RWPE1 (cell line): ENCODE measurements at regions not wholly inside any gene's neighbourhood (a gene's known extent, or its start where the extent isn't known, plus 50 kb on each side); places are given as distances from the start of the nearest gene placed in this dataset.
"Not testable (repeated sequence)": the region's sequence is repeated elsewhere in the genome, so short reads cannot be mapped to it uniquely, and the experiment has no call there.

Source experiments
- CTCF ChIA-PET: fragments of 350-600 bp; sonication (Branson Sonifier 250); formaldehyde crosslinking; extraction: SDS; loops from one replicate; lab custom pipeline; 2021; lab: Yijun Ruan, JAX
- POLR2A ChIA-PET: fragments of 400-600 bp; formaldehyde crosslinking; extraction: SDS; loops from one replicate; lab custom pipeline; 2020; ENCODE audit warnings: antibody characterized with exemption; ENCODE audit not compliant: low non-redundant PET; lab: Yijun Ruan, JAX
- DNase-seq: peaks from one replicate; pipeline ENCODE4 v3.0.0; 2012; ENCODE audit warnings: low spot score
- H3K27ac ChIP-seq: fragments of 450-650 bp; 2 replicates; pipeline ENCODE4 v1.5.1; 2017
- TF ChIP-seq, protein P1 (sequence below): fragments of 450-650 bp; conservative IDR thresholded peaks from 2 replicates; pipeline ENCODE4 v1.5.1; 2017; ENCODE audit warnings: low read depth, mild to moderate bottlenecking

DNA sequence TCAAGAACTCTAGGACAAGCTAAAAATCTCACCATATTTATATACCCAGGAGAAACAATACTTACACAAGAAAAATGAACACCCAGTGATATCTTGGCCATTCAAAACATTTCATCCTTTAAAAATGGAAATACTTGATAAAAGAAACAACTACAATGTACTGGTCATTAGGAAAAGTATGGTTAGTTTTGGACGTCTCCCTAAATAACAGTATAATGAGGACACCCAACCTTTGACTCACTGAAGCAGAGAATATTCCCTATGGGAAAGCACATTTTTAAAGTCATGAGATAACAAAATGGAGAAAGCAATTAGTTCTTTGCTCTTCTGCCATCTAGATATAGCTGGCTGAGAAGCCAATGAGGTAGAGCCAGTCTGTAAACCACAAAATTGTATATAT is 164.4 kb downstream of the TBX18 start:
- ChIA-PET POLR2A (no interaction called here), CTCF (no interaction called here)
- DNase-seq: no peak
- H3K27ac ChIP-seq: no peak overlapping the region
- TF ChIP-seq, protein P1, sequence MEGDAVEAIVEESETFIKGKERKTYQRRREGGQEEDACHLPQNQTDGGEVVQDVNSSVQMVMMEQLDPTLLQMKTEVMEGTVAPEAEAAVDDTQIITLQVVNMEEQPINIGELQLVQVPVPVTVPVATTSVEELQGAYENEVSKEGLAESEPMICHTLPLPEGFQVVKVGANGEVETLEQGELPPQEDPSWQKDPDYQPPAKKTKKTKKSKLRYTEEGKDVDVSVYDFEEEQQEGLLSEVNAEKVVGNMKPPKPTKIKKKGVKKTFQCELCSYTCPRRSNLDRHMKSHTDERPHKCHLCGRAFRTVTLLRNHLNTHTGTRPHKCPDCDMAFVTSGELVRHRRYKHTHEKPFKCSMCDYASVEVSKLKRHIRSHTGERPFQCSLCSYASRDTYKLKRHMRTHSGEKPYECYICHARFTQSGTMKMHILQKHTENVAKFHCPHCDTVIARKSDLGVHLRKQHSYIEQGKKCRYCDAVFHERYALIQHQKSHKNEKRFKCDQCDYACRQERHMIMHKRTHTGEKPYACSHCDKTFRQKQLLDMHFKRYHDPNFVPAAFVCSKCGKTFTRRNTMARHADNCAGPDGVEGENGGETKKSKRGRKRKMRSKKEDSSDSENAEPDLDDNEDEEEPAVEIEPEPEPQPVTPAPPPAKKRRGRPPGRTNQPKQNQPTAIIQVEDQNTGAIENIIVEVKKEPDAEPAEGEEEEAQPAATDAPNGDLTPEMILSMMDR: no peak

DNA sequence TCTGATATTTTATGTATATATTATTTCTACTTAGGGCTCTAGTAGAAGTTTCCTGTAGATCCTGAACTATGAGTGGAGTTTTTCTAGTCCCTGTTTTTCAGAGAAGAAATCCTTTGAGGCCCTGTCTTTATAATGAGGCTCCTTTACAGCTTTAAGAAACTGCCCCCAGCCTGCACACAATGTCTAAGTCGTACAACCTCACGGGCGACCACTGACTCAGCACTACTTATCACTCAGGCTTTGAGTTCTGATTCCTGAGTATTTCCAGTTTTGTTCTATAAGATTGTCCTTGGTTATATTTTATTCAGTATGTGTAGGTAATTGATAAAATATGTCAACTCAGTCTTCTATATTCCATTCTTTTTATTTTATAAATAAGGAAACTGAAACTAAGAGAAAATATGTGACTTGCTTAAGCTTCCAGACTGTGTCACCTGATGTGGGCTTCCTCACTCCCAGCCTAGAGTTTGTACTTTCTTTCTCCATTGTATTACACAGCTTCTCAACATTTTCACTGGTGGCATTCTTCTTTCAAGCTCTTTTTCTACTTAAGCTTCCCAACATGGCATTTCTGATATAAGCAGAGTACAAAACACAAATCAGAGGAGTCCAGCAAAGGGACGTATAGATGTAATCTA is 167.0 kb downstream of the TBX18 start:
- DNase-seq: no peak
- TF ChIP-seq, protein P1: no peak
- H3K27ac ChIP-seq: no peak overlapping the region
- POLR2A ChIA-PET: no interaction called here
- CTCF ChIA-PET: interaction anchor here (0.6 kb wide), 1 partner anchor 41 kb away, joined by 5 read pairs; no protein-coding TSS in a partner anchor

DNA sequence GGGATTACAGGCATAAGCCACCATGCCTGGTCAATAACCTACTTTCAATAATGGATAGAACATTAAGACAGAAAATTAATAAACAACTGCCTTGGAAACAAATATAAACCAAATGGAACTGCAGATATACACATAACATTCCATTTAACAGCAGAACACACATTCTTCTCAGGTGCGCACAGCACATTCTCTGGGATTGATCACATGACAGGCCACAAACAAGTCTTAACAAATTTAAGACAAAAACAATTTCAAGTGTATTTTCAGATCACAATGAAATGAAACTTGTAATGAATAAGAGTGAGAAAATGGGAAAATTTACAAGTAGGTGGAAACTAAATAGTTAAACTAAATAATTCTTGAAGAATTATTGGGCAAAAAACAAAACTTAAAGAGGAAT is 167.9 kb downstream of the TBX18 start:
- no peak for DNase-seq
- CTCF ChIA-PET: no interaction called here
- POLR2A ChIA-PET: no interaction called here
- TF ChIP-seq, protein P1: no peak
- no peak overlapping the region for H3K27ac ChIP-seq

DNA sequence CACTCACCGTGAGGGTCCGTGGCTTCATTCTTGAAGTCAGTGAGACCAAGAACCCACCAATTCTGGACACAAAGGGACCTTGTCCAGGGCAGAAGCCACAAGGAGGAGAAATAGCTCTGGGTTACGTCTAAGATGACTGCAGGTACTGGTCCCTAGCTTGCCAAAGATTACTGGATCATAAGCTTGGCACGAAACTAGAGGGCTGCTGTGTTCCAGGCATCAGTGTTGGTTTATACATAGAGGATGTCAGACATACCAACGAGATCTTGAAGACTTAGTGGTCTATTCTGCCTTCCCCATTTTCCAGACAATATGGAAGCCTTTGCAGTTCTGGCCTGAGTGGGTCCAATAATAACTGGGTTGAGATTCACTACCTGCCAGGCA is 175.7 kb downstream of the TBX18 start:
- CTCF ChIA-PET: no interaction called here
- no peak overlapping the region for H3K27ac ChIP-seq
- POLR2A ChIA-PET: no interaction called here
- DNase-seq: no peak
- TF ChIP-seq, protein P1: no peak

DNA sequence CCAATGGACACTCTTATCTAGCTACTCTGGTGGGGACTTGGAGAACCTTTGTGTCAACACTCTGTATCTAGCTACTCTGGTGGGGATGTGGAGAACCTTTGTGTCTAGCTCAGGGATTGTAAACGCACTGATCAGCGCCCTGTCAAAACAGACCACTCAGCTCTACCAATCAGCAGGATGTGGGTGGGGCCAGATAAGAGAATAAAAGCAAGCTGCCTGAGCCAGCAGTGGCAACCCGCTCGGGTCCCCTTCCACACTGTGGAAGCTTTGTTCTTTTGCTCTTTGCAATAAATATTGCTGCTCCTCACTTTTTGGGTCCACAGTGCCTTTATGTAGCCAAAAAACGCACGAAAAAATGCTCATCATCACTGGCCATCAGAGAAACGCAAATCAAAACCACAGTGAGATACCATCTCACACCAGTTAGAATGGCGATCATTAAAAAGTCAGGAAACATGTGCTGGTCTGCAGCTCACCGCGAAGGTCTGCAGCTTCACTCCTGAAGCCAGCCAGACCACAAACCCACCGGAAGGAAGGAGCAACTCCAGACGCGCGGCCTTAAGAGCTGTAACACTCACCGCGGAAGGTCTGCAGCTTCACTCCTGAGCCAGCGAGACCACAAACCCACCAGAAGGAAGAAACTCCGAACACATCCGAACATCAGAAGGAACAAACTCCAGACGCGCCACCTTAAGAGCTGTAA is 176.3 kb downstream of the TBX18 start:
- DNase-seq, CTCF ChIA-PET: not testable (repeated sequence)

DNA sequence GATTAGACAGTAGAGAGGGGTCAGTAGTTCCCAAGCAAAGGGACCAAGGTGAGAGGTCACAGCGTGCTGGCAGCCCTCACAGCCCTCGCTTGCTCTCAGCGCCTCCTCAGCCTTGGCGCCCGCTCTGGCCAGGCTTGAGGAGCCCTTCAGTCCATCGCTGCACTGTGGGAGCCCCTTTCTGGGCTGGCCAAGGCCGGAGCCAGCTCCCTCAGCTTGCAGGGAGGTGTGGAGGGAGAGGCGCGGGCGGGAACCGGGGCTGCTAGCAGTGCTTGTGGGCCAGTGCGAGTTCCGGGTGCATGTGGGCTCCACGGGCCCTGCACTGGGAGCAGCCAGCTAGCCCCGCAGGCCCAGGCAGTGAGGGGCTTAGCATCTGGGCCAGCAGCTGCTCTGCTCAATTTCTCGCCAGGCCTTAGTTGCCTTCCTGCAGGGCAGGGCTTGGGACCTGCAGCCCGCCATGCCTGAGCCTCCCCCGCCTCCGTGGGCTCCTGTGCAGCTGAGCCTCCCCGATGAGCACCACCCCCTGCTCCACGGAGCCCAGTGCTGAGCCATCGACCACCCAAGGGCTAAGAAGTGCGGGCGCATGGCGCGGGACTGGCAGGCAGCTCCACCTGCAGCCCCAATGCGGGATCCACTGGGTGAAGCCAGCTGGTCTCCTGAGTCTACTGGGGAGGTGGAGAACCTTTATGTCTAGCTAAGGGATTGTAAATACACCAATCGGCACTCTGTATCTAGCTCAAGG is 177.0 kb downstream of the TBX18 start:
- CTCF ChIA-PET, POLR2A ChIA-PET, H3K27ac ChIP-seq, DNase-seq: not testable (repeated sequence)

More for the DNA sequence above, 176.3 kb downstream of the TBX18 start:
- POLR2A ChIA-PET, H3K27ac ChIP-seq: not testable (repeated sequence)

DNA sequence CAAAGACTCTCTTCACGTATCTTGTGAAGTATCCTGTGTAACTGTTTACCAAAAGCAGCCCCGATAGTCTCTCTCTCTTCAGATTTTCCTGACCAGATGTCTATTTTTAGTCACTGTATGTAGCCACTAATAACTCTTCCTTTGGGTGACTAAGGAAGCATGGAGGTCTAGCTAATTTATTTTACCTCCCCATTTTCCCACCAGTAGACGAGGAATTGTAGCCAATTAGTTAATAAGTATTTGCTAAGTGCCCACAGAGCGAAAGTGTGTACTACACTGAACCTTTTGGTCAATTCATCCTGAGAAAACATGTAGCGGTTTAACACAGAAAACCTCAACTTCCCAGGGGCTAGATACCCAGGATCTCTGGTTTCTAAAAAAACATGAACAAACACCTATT is 180.6 kb downstream of the TBX18 start:
- TF ChIP-seq, protein P1: no peak
- no peak for DNase-seq
- no peak overlapping the region for H3K27ac ChIP-seq
- ChIA-PET CTCF (no interaction called here), POLR2A (no interaction called here)
